Loucy (cell line): ENCODE measurements at regions not wholly inside any gene's neighbourhood (a gene's known extent, or its start where the extent isn't known, plus 50 kb on each side); places are given as distances from the start of the nearest gene placed in this dataset.

Source experiments
- EZH2phosphoT487 ChIP-seq: fragments of 200-600 bp; IDR thresholded peaks from 2 replicates; pipeline ENCODE4 v1.6.1; 2018; ENCODE audit warnings: antibody characterized with exemption, mild to moderate bottlenecking, moderate library complexity, borderline replicate concordance
- TF ChIP-seq, protein P1 (sequence below): fragments of 200-600 bp; sonication (generic); conservative IDR thresholded peaks from 2 replicates; pipeline ENCODE4 v1.5.1; 2014; ENCODE audit warnings: mild to moderate bottlenecking, antibody characterized with exemption, low read length

- TF ChIP-seq, protein P1, sequence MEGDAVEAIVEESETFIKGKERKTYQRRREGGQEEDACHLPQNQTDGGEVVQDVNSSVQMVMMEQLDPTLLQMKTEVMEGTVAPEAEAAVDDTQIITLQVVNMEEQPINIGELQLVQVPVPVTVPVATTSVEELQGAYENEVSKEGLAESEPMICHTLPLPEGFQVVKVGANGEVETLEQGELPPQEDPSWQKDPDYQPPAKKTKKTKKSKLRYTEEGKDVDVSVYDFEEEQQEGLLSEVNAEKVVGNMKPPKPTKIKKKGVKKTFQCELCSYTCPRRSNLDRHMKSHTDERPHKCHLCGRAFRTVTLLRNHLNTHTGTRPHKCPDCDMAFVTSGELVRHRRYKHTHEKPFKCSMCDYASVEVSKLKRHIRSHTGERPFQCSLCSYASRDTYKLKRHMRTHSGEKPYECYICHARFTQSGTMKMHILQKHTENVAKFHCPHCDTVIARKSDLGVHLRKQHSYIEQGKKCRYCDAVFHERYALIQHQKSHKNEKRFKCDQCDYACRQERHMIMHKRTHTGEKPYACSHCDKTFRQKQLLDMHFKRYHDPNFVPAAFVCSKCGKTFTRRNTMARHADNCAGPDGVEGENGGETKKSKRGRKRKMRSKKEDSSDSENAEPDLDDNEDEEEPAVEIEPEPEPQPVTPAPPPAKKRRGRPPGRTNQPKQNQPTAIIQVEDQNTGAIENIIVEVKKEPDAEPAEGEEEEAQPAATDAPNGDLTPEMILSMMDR, result no peak
- no peak for TF ChIP-seq EZH2phosphoT487
Observed at GRCh38 chr5:103962023-103962422, 399.4 kb upstream of the NUDT12 start.
